Fibroblast of lung (primary cell): ENCODE measurements at regions not wholly inside any gene's neighbourhood (a gene's known extent, or its start where the extent isn't known, plus 50 kb on each side); places are given as distances from the start of the nearest gene placed in this dataset.

Experiments used
- CTCF ChIP-seq, 2 donors: IDR thresholded peaks in 1 of 2; conservative IDR thresholded peaks in 1 of 2; 1 replicate in 1 of 2; 2 replicates in 1 of 2; pipeline ENCODE4 v1.5.1; 2011 to 2012; ENCODE audit warnings: low read length in 2 of 2, control low read depth in 1 of 2, inconsistent platforms in 1 of 2, low read depth in 1 of 2, mild to moderate bottlenecking in 1 of 2
- EZH2 ChIP-seq: IDR thresholded peaks from 2 replicates; pipeline ENCODE4 v1.5.1; 2012; ENCODE audit warnings: low read length, control low read depth, mild to moderate bottlenecking; ENCODE audit errors: missing control alignments

- TF ChIP-seq CTCF (conservative IDR thresholded peaks at IDR 0.05 in 1 of 2, IDR thresholded peaks at IDR 0.05 in 1 of 2; ENCODE audit: low read depth in 1 of 2, low read length in 2 of 2) (no peak), EZH2 (no peak)
These were observed 55.9 kb upstream of the IL12B start for GRCh38 chr5:159386028-159386711.
